SK-N-SH (cell line): ENCODE measurements at regions not wholly inside any gene's neighbourhood (a gene's known extent, or its start where the extent isn't known, plus 50 kb on each side); places are given as distances from the start of the nearest gene placed in this dataset.

Experiments
- EP300 ChIP-seq, 2 experiments: IDR thresholded peaks; 2 replicates each; pipeline versions ENCODE4 v1.4.0 to v1.6.1; 2012; ENCODE audit warnings: borderline replicate concordance in 1 of 2, low read depth in 1 of 2, low read length in 1 of 2
- NFIC ChIP-seq: IDR thresholded peaks from 2 replicates; pipeline ENCODE4 v1.4.0; 2012; ENCODE audit warnings: borderline replicate concordance
- NRF1 ChIP-seq: IDR thresholded peaks from 2 replicates; pipeline ENCODE4 v1.6.1; 2012; ENCODE audit warnings: low read depth, mild to moderate bottlenecking, low read length
- POLR2AphosphoS5 ChIP-seq: IDR thresholded peaks from 2 replicates; pipeline ENCODE4 v1.6.1; 2012; ENCODE audit warnings: low read depth, low read length
- RAD21 ChIP-seq: IDR thresholded peaks from 2 replicates; pipeline ENCODE4 v1.6.1; 2012; ENCODE audit warnings: mild to moderate bottlenecking, low read length
- RCOR1 ChIP-seq: fragments of 150-350 bp; IDR thresholded peaks from 2 replicates; pipeline ENCODE4 v1.6.1; 2017; ENCODE audit warnings: antibody characterized with exemption, low read length
- SIN3A ChIP-seq: IDR thresholded peaks from 2 replicates; pipeline ENCODE4 v1.6.1; 2012; ENCODE audit warnings: low read depth, mild to moderate bottlenecking, low read length, moderate library complexity, borderline replicate concordance
- YY1 ChIP-seq: IDR thresholded peaks from 2 replicates; pipeline ENCODE4 v1.4.0; 2012; ENCODE audit warnings: low read depth, mild to moderate bottlenecking
- TF ChIP-seq, protein P1 (sequence below): IDR thresholded peaks from 2 replicates; pipeline ENCODE4 v1.6.1; 2012; ENCODE audit warnings: mild to moderate bottlenecking, low read depth, low read length, moderate library complexity
- TF ChIP-seq, protein P2 (sequence below): fragments of 200-600 bp; sonication (generic); IDR thresholded peaks from 2 replicates; pipeline ENCODE4 v1.6.1; 2017; ENCODE audit warnings: antibody characterized with exemption, mild to moderate bottlenecking, moderate library complexity
- TF ChIP-seq, protein P3 (sequence below): fragments of 150-350 bp; IDR thresholded peaks from 2 replicates; pipeline ENCODE4 v1.6.1; 2016; ENCODE audit warnings: mild to moderate bottlenecking, low read depth, low read length
- TF ChIP-seq, protein P4 (sequence below): IDR thresholded peaks from 2 replicates; pipeline ENCODE4 v1.4.0; 2012; ENCODE audit warnings: low read depth, borderline replicate concordance

DNA sequence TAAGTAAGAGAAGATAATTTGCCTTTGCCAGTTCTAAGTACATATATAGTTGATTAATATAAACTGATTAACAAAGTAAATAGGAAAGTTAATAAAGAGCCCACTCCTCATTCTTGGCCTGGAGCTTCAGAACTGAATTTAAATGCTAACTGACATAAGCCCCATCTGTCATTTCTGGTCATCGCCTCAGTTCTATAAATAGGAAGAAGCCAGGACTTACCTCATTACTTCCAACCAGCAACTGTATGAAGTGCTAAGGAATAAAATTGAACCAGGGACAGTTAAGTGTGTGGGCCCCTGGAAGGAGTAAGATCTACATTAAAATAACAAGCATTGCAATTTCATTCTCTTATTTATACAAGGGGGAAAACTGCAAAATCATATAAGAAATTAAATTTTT lies 52.0 kb upstream of the PDLIM5 start:
- TF ChIP-seq, protein P1, sequence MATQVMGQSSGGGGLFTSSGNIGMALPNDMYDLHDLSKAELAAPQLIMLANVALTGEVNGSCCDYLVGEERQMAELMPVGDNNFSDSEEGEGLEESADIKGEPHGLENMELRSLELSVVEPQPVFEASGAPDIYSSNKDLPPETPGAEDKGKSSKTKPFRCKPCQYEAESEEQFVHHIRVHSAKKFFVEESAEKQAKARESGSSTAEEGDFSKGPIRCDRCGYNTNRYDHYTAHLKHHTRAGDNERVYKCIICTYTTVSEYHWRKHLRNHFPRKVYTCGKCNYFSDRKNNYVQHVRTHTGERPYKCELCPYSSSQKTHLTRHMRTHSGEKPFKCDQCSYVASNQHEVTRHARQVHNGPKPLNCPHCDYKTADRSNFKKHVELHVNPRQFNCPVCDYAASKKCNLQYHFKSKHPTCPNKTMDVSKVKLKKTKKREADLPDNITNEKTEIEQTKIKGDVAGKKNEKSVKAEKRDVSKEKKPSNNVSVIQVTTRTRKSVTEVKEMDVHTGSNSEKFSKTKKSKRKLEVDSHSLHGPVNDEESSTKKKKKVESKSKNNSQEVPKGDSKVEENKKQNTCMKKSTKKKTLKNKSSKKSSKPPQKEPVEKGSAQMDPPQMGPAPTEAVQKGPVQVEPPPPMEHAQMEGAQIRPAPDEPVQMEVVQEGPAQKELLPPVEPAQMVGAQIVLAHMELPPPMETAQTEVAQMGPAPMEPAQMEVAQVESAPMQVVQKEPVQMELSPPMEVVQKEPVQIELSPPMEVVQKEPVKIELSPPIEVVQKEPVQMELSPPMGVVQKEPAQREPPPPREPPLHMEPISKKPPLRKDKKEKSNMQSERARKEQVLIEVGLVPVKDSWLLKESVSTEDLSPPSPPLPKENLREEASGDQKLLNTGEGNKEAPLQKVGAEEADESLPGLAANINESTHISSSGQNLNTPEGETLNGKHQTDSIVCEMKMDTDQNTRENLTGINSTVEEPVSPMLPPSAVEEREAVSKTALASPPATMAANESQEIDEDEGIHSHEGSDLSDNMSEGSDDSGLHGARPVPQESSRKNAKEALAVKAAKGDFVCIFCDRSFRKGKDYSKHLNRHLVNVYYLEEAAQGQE, result no peak
- TF ChIP-seq SIN3A (no peak), RCOR1 (no peak), NFIC (no peak), EP300 (IDR thresholded peaks at IDR 0.05; ENCODE audit: borderline replicate concordance in 1 of 2, low read depth in 1 of 2, low read length in 1 of 2) (no peak), NRF1 (no peak), RAD21 (no peak), YY1 (no peak), POLR2AphosphoS5 (no peak)
- TF ChIP-seq, protein P2, sequence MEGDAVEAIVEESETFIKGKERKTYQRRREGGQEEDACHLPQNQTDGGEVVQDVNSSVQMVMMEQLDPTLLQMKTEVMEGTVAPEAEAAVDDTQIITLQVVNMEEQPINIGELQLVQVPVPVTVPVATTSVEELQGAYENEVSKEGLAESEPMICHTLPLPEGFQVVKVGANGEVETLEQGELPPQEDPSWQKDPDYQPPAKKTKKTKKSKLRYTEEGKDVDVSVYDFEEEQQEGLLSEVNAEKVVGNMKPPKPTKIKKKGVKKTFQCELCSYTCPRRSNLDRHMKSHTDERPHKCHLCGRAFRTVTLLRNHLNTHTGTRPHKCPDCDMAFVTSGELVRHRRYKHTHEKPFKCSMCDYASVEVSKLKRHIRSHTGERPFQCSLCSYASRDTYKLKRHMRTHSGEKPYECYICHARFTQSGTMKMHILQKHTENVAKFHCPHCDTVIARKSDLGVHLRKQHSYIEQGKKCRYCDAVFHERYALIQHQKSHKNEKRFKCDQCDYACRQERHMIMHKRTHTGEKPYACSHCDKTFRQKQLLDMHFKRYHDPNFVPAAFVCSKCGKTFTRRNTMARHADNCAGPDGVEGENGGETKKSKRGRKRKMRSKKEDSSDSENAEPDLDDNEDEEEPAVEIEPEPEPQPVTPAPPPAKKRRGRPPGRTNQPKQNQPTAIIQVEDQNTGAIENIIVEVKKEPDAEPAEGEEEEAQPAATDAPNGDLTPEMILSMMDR, result no peak
- TF ChIP-seq, protein P3, sequence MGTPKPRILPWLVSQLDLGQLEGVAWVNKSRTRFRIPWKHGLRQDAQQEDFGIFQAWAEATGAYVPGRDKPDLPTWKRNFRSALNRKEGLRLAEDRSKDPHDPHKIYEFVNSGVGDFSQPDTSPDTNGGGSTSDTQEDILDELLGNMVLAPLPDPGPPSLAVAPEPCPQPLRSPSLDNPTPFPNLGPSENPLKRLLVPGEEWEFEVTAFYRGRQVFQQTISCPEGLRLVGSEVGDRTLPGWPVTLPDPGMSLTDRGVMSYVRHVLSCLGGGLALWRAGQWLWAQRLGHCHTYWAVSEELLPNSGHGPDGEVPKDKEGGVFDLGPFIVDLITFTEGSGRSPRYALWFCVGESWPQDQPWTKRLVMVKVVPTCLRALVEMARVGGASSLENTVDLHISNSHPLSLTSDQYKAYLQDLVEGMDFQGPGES, result no peak
- TF ChIP-seq, protein P4, sequence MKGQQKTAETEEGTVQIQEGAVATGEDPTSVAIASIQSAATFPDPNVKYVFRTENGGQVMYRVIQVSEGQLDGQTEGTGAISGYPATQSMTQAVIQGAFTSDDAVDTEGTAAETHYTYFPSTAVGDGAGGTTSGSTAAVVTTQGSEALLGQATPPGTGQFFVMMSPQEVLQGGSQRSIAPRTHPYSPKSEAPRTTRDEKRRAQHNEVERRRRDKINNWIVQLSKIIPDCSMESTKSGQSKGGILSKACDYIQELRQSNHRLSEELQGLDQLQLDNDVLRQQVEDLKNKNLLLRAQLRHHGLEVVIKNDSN, result no peak
